DMS114 treated with DMSO at 0.1 percent for 48 hours (cell line): ENCODE measurements at regions not wholly inside any gene's neighbourhood (a gene's known extent, or its start where the extent isn't known, plus 50 kb on each side); places are given as distances from the start of the nearest gene placed in this dataset.

ENCODE experiments used
- DNase-seq: peaks from one replicate; lab custom pipeline; 2025; ENCODE audit not compliant: unreplicated experiment; lab: John Stamatoyannopoulos, UW

- DNase-seq, result no peak
Measured at GRCh38 chr4:157564771-157565170, 344.2 kb downstream of the GRIA2 start.

- no peak for DNase-seq
Measured at GRCh38 chr4:157564218-157564617, 343.7 kb downstream of the GRIA2 start.

- no peak for DNase-seq
Measured at GRCh38 chr4:157558016-157558415, 337.5 kb downstream of the GRIA2 start.

GRCh38 chr4:157550028-157550427 lies 329.5 kb downstream of the GRIA2 start:
- no peak for DNase-seq

- DNase-seq, result no peak
Measured at GRCh38 chr4:157527954-157528353, 307.4 kb downstream of the GRIA2 start.

GRCh38 chr4:157521906-157522305 lies 301.4 kb downstream of the GRIA2 start:
- DNase-seq, result no peak

- no peak for DNase-seq
Measured at GRCh38 chr4:157514711-157515110, 294.2 kb downstream of the GRIA2 start.

GRCh38 chr4:157509341-157509740 lies 288.8 kb downstream of the GRIA2 start:
- no peak for DNase-seq

GRCh38 chr4:157502656-157503055 lies 282.1 kb downstream of the GRIA2 start:
- no peak for DNase-seq

- no peak for DNase-seq
Measured at GRCh38 chr4:157459785-157460184, 239.3 kb downstream of the GRIA2 start.

GRCh38 chr4:157447195-157447594 lies 226.7 kb downstream of the GRIA2 start:
- DNase-seq, result no peak

- DNase-seq, result no peak
Measured at GRCh38 chr4:157444014-157444413, 223.5 kb downstream of the GRIA2 start.

GRCh38 chr4:157443537-157443936 lies 223.0 kb downstream of the GRIA2 start:
- DNase-seq, result no peak

GRCh38 chr4:157425897-157426296 lies 205.4 kb downstream of the GRIA2 start:
- DNase-seq, result no peak

GRCh38 chr4:157423526-157424020 lies 203.0 kb downstream of the GRIA2 start:
- DNase-seq, result no peak

GRCh38 chr4:157421365-157421764 lies 200.8 kb downstream of the GRIA2 start:
- DNase-seq, result no peak
